B cell (primary cell): ENCODE measurements at regions not wholly inside any gene's neighbourhood (a gene's known extent, or its start where the extent isn't known, plus 50 kb on each side); places are given as distances from the start of the nearest gene placed in this dataset.

ENCODE experiments used
- EZH2 ChIP-seq: IDR thresholded peaks from 2 replicates; pipeline ENCODE4 v1.6.1; 2012; ENCODE audit warnings: borderline replicate concordance, low read depth, mild to moderate bottlenecking, moderate library complexity, low read length; ENCODE audit not compliant: insufficient read depth, poor library complexity, severe bottlenecking
- TF ChIP-seq, protein P1 (sequence below): fragments of 200-600 bp; IDR thresholded peaks from one replicate; pipeline ENCODE4 v1.8.0; 2022; ENCODE audit warnings: antibody characterized with exemption, mild to moderate bottlenecking

- TF ChIP-seq, protein P1, sequence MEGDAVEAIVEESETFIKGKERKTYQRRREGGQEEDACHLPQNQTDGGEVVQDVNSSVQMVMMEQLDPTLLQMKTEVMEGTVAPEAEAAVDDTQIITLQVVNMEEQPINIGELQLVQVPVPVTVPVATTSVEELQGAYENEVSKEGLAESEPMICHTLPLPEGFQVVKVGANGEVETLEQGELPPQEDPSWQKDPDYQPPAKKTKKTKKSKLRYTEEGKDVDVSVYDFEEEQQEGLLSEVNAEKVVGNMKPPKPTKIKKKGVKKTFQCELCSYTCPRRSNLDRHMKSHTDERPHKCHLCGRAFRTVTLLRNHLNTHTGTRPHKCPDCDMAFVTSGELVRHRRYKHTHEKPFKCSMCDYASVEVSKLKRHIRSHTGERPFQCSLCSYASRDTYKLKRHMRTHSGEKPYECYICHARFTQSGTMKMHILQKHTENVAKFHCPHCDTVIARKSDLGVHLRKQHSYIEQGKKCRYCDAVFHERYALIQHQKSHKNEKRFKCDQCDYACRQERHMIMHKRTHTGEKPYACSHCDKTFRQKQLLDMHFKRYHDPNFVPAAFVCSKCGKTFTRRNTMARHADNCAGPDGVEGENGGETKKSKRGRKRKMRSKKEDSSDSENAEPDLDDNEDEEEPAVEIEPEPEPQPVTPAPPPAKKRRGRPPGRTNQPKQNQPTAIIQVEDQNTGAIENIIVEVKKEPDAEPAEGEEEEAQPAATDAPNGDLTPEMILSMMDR: no peak
- no peak for TF ChIP-seq EZH2
Measured at GRCh38 chr11:92504534-92504933, 279.9 kb downstream of the FAT3 start.
